ENCODE measurements at regions not wholly inside any gene's neighbourhood (a gene's known extent, or its start where the extent isn't known, plus 50 kb on each side); places are given as distances from the start of the nearest gene placed in this dataset.

DNA sequence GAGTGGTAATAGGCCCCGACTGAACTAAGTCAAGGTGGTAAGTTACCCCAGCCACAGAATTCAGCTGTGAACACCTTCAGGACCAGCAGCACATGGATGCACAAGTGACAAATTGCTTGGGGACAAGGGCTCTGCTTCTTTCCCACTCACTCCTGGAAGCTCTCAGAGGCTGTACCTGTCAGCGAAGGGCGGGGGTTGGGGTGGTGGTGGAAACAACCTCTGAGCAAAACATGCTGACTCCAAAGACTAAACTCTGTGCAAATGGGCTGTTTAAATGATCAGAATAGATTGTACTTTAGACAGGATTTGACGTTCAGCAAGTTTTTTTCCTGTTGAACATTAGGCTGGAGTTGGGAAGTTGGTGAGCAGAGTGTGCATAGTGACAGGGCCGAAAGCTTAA lies 544.5 kb upstream of the ZNF608 start:
- intact Hi-C loops (cut with DNase I) = no loop called here
- no peak for DNase-seq

DNA sequence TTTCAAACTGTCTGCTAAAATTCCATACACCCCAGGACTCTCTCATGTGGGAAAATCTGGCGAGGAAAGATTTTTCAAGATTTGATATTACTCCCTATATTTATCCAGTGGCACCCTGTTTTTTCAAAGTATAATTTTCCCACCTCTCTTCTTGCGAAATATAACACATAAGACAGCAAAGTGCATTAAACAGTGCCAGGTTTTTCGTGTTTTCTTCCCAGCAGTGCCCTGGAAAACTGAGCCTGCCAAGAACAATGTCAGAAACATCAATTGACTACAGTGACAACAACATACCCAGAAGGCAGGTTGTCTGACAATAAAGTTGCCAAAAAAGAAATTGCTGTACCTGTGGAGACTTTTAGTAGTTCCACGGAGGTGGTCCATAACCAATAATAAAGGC lies 545.0 kb upstream of the ZNF608 start:
- intact Hi-C loops (cut with DNase I) = no loop called here
- no peak for DNase-seq

DNA sequence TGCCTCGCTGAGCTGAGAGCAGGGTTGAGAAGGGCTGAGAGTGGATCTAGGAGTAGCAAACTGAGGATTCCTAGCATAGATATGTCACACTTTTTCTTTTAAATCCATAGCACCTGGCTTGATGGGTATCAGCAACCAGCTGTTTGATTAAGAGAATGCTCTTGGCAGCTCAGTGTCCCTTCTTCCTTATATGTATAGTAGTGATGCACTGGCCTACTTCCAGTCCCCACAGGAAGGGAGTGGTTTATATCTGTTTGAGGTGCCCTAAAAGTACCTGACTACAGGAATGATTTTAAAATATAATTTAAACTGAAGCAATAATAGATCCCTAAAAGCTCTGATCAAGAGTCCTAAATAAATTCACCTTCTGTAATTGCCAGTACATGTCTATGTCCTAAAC lies 546.8 kb upstream of the ZNF608 start:
- intact Hi-C loops (cut with DNase I) = no loop called here

DNA sequence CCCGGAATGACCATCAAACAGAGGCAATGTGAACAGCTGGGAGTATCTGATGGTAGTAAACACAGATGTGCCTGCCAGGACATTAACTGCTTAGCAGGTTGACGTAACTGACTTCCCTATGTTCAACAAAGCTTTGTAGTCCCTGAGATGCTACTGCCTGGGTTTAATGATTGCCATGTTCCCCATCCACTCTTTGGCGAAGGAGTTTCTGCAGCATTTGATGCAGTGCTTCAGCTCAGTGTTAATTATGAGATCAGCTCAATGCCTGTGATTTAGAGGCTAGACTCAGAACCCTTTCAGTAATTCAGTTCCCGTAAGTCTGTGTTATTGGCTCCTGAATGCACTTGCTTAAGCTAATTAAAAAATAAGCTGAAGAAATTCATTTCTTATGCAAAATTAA lies 547.3 kb upstream of the ZNF608 start:
- no peak for DNase-seq
- intact Hi-C loops (cut with DNase I) = no loop called here

More for the DNA sequence above, 546.8 kb upstream of the ZNF608 start:
- DNase-seq = no peak

DNA sequence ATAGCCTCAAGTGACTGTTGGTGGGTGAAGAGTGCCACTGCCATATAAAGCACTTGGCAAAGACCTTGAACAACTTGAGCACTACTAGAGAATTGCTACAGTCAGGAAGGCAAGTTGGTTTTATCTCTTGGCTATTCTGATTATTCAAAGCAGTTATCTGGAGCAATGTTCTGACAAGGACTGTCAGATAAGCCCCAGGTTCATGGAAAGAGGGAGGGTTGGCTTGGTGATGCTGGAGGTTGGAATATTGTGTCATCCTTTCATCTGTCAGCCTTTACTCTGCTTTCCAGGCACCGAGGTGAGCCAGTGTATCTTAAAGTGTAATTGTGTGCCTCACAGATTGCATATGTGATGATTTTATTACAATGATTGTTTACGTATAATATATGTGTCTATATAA lies 548.4 kb upstream of the ZNF608 start:
- intact Hi-C loops (cut with DNase I) = no loop called here
- no peak for DNase-seq

DNA sequence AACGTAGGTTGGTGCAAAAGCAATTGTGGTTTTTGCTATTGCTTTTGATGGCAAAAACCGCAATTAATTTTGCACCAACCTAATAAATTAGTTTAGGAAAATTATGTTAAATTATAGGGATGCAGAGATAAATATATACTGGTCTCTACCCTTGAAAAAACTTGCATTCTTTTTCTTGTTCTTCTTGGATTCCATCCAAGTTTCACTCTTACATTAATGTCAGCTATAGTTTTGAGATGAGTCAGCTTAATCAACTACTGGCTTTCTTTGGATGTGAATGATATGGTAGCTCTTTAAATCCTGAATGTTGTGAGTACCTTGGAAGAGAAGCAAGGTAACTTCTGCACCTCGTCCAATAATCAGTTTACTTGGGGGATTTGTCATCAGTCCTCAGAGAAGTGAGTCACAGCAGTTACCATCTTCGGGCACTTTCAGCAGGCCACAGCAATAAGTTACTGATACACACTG lies 549.0 kb upstream of the ZNF608 start:
- intact Hi-C loops (cut with DNase I) = no loop called here
- no peak for DNase-seq

DNA sequence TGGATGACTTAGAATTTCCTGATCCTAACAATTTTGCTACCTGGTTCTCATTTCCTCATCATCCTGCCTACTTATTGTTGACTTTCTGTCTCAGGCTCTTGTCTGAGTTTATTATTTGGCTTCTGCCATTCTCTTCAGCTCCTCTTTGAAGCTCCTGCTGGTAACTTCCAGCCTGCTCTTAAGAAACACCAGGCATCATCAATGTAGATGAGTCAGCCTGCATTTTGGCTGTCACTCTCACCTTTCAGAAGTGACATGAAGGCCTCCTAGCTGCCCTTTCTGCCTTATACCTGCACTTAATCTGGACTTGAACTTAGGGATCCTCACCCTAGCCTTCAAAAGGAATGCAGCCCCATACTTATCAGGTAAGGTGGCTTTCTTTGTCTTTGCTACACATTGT lies 551.8 kb upstream of the ZNF608 start:
- DNase-seq = no peak
- intact Hi-C loops (cut with DNase I) = no loop called here

DNA sequence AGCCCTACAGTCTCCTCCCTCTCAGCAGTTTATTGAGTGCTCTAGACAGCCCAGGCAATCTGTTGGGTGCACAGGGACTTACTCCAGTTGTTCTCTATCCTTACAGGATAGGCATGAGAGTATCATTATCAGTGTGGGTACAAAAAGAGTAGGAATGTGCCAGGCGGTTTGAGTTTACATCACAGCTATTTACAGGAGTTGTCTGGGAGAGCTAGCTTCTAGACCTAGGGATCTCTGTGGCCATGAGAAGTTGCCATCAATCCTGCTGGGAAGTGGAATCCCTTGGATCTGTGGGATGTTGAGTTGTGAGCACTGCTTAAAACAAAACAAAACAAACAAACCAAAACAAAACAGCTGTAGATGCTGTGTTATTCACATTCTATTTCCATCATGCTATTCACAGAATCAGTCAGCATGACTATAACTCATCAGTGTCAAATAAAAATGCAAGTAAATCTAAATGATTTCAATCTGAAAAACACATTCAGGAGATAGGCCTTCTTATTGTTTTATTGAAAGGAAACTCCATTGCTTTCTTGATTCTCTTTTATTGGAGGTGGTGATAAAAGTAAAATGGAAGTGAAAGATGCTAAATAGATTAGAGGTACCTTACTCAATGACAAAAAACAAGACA lies 552.4 kb upstream of the ZNF608 start:
- no peak for DNase-seq
- intact Hi-C loops (cut with DNase I) = no loop called here

DNA sequence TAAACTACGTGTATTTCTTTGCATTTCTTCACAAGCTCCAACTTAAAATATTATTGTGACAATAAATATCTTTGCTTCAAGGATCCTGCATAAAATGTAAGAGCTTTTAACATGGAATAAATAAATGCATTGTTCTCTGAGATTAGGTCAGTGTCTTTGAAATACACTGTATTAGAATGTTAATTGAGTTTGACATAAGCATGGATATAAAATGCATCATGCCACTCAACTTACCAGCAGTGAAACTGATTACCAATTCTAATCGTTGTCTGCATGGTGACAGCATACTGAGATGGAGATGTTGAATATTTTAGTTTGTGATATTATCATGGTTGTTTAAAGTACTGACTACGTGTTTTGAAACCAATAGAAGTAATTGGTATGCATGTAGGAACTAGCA lies 555.3 kb upstream of the ZNF608 start:
- intact Hi-C loops (cut with DNase I) = no loop called here
- DNase-seq = no peak

DNA sequence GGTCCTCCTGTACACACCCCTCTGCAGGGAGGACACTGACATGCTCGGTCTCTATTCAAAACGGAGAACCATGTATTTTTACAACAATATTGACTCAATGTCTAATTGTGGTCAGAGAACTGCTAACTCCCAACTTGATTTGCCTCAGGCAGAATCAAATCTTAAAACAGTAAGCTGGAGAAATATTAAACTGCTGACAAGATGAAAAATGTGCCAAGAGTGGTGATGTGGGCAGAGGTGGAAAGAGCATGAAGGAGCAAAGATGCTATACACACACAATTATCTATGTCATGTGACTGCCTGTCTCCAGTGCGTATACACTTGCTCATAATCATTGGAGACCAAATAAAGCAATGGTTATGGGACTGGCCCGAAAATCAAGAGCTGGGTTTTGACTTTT lies 556.1 kb upstream of the ZNF608 start:
- no peak for DNase-seq
- intact Hi-C loops (cut with DNase I) = no loop called here

DNA sequence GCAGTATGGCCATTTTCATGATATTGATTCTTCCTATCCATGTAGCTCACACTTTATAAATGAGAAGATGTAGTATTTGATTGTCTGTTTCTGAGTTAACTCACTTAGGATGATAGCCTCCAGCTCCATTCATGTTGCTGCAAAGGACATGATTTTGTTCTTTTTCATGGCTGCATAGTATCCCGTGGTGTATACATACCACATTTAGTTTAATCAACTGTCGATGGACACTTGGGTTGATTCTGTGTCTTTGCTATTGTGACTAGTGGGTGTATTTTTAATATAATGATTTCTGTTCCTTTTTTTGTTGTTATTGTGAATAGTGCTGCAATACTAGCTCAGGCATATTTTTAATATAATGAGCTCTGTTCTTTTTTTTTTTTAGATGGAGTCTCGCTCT lies 560.3 kb upstream of the ZNF608 start:
- no peak for DNase-seq
- intact Hi-C loops (cut with DNase I) = no loop called here

DNA sequence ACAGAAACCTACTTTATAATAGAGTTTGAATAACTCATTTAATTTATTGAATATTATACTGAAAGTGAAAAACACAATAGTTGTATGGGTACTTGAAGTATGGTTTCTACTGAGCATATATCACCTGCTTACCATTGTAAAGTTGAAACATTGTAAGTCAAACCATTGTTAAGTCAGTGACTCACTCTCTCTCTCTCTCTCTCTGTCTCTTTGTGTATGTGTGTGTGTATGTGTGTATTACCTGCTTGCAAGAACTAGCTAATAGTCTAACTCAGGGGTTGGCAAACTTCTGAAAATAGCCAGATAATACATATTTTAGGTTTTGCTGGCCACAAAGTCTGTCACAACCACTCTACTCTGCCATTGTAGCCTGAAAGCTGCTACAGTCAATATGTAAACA lies 564.3 kb upstream of the ZNF608 start:
- no peak for DNase-seq
- intact Hi-C loops (cut with DNase I) = no loop called here

DNA sequence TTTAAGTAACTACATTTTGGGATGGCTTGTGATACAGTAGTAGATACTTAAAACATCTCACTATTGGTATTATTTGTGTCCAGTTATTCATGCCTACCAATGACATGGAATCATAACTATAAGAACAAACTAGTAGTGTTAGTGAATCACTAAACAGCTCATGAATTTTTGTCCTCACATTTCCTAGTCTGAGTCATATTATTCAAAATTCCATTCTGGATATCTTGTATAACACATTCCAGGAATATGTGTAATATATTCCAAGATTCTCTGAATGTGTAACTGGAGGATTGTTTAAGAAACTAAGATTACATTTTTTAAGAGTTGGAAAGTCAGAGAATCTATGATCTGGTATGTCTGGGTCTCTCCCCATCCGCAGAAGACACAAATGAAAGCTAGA lies 565.3 kb upstream of the ZNF608 start:
- intact Hi-C loops (cut with DNase I) = no loop called here
- DNase-seq = no peak

DNA sequence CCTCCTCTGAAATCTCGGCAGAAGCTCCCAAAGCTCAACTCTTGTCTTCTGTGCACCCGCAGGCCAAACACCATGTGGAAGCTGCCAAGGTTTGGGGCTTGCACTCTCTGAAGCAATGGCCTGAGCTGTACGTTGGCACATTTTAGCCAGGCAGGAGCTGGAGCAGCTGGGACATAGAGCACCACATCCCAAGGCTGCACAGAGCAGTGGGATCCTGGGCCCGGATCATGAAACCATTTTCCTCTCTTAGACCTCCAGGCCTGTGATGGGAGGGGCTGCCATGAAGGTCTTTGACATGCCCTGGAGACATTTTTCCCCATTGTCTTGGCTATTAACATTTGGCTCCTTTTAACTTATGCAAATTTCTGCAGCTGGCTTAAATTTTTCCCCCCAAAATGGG lies 567.1 kb upstream of the ZNF608 start:
- intact Hi-C loops (cut with DNase I) = no loop called here
- no peak for DNase-seq

DNA sequence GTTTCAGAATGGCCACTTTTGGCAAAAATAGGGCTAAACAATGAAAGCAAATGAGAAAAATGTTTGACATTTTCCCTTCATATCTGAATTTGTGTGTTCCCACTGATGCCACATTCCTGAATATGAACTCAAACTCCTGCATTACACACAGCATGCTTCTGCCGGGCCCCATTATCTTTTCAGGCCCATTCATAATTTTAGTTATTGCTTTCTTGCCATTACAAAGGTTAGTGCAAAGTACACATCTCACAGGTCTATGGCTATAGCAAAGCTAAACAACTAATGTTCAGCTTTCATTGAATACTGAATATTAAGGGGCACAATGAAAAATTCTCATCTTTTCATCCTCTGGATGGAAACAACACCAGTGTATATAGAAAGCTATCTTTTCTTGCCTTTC lies 568.9 kb upstream of the ZNF608 start:
- DNase-seq = no peak
- intact Hi-C loops (cut with DNase I) = no loop called here

DNA sequence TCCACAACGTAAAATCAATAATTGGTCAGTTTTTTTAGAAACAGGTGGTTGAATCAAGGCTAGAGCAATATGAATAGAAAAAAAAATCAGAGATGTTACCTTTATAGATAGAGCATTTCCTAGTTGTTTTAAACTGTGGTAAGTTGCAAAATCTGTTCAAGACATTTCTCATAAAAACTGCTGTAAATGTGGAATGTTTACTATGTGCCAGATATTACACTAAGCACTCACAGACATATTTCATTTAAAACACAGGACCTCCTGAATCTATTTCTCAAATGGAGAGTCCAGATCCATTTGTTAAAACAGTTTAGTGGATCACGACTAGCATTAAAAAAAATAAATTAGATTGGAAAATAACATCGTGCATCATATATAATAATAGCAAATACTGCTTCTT lies 570.0 kb upstream of the ZNF608 start:
- intact Hi-C loops (cut with DNase I) = no loop called here

DNA sequence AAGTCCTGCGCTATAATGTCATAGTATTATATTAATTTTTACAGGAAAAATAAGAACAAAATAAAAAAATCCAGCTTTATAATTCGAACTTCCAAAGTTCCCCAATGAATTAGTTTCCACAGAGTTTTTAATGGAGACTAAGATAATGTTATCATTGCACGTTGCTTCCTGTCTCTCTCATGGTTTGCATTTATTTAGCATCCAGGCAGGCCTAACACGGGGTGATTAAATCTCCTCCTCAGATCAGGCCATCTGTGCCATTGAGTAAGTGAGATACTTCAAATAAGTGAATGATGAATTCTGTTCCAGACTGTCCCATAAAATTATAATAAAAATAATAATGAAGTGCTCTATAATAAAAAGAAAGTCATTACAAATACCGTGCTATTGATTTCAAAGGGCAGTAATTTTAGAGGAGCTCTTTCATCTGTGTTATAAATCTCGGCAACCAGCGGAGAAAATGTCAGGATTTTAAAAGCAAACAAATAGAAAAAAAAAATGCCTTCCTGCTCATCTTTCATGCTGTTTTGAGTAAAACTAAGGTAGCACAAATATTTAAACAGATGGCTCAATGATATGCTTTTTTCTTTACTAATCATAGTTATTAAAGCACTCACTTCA lies 570.6 kb upstream of the ZNF608 start:
- DNase-seq = no peak
- intact Hi-C loops (cut with DNase I) = no loop called here

More for the DNA sequence above, 570.0 kb upstream of the ZNF608 start:
- DNase-seq = no peak

DNA sequence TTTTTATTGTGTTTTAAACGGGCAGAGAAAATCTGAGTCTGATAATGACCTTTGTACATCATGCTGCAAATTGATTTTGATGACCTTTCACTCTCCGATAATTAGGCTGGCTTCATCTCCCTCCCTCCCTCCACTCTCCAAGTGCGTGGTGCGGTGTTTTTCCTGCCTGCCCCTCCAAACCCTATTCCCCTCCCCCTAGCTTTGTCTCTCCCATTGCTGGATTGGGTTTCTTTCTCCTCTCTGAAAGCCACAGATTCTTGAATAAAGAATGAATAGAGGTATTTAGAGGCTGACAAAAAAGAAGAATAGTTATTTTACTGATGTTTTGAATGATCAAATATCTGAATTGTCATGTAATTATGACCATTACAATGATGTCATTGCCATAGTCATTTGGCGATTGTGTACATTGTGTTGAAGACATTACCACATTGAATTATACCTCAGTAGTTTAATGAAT lies 571.1 kb upstream of the ZNF608 start:
- DNase-seq = no peak

DNA sequence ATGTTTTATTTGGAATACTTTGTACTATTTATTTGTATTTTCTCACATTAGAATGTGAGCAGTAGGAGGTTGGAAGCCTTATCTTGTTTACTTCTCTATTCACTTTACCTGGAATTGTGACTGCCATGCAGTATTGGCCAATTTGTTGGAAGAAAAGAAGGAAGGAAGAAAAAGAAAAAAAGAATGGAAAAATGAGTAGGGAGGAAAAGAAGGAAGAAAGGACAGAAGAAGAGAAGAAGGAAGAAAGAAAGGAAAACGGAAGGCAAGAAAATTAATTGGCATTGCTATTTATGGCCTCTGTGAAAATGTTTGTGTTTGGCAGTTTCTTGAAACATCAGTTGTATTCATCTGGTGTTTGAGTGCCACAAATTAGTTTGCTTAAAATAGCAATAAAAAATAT lies 575.2 kb upstream of the ZNF608 start:
- intact Hi-C loops (cut with DNase I) = no loop called here
- DNase-seq = no peak

More for the DNA sequence above, 571.1 kb upstream of the ZNF608 start:
- intact Hi-C loops (cut with DNase I) = no loop called here

DNA sequence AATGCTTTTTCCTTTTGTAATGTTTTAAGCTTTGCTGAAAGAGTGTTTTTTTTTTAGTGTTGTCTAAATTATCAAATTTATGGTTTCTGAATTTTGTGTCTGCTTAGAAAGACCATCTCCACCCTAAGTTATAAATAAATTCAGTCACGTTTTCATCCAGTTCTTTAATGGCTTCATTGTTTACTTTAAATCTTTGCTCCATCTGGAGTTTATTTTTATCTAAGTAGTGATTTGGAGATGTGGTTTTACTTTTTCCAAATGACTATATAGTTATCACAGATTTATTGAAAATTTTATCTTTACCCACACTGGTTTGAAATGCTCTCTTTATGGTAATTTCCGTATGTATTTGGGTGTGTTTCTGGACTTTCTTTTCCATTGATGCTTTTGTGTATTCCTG lies 577.2 kb upstream of the ZNF608 start:
- no peak for DNase-seq
- intact Hi-C loops (cut with DNase I) = no loop called here

DNA sequence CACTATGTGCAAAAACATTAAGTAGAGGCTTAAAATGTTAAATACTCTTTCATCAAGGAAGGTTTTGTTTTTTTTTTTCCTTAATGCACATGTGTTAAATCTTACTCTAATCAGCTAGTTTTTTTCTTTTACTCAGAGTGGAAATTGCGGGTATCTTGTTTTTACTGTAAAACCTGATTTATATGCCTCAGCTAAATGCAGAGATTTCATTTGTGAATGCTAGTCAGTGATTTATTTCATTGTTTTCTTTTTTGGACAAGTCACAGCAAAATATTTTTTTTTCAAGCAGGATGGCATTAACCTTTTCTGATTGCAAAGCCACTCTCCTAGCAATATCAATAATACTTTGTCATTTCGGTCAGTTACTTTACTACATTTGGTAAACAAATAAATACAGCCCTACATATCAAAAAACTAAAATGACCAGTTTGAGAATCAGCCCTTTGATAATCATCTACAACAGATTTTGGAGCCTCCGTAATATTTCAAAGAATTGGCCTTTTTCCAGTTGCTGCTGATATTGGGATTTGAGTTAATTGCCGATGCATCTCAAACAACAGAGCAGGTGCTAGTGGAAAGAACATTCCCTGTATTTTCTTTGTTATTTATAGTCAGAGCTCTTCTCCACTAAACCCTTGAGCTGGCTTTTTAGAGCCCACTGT lies 579.2 kb upstream of the ZNF608 start:
- DNase-seq = no peak

DNA sequence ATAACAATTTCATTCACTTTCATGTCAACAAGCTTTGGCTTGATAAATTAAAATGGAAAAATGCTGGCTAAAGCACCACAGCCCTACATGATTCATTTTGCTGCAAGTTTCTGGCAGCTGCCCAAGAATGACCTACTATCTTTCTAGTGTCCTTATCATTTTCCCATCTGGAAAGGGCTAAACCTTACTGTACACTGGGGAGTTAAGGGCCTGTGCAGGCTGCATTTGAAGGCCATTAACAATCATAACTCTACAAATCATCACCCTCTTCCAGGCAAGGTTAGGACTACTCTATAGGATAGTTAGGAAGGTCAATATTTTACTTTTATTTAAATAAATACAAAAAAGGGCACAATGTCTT lies 579.7 kb upstream of the ZNF608 start:
- intact Hi-C loops (cut with DNase I) = no loop called here
- DNase-seq = no peak

More for the DNA sequence above, 579.2 kb upstream of the ZNF608 start:
- intact Hi-C loops (cut with DNase I) = no loop called here

Data from posterior cingulate gyrus (tissue), 11 donors.